ENCODE measurements at regions not wholly inside any gene's neighbourhood (a gene's known extent, or its start where the extent isn't known, plus 50 kb on each side); places are given as distances from the start of the nearest gene placed in this dataset.

DNA sequence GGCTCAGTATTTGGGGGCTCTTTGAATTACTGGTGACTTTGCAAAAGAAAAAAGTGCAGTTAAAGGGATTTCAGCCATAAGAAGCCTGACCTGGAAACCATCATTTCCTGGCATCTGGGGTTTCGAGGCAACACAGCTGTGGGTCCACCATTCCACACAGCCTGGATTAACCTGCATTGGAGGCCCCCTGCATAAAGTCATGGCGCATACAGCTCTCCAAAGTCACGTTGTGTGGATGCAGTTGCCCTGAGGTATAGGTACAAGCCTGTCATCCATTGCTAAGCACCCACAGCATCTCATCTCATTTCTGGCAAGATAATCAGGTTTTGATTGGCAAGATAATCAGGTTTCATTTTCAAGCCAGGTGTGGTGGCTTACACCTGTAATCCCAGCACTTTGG, 54.5 kb upstream of the TAGAP start:
- DNase-seq = no peak

- DNase-seq = no peak
Measured at GRCh38 chr6:159098636-159099106, 53.9 kb upstream of the TAGAP start.

DNA sequence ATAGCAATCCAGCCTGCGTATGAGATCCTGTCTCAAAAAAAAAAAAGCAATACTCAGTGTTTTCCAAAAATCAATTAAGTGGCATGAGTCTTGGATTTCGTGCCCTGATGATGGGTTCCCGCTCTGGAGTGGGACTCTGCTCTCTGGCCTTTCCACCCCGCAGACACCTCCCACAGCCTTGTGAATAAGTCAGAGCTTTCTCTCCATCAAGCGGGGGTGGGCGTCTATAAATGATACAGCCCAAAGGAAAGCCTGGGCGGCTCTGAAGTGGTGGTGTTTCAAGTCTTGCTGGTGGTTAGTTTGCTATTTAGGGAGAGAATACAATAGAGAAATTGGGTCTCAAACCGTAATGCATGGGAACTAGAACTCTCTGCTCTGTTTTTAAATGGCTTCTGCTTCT, 52.5 kb upstream of the TAGAP start:
- DNase-seq = no peak

- DNase-seq = no peak
Measured at GRCh38 chr6:159095616-159096015, 50.8 kb upstream of the TAGAP start.

DNA sequence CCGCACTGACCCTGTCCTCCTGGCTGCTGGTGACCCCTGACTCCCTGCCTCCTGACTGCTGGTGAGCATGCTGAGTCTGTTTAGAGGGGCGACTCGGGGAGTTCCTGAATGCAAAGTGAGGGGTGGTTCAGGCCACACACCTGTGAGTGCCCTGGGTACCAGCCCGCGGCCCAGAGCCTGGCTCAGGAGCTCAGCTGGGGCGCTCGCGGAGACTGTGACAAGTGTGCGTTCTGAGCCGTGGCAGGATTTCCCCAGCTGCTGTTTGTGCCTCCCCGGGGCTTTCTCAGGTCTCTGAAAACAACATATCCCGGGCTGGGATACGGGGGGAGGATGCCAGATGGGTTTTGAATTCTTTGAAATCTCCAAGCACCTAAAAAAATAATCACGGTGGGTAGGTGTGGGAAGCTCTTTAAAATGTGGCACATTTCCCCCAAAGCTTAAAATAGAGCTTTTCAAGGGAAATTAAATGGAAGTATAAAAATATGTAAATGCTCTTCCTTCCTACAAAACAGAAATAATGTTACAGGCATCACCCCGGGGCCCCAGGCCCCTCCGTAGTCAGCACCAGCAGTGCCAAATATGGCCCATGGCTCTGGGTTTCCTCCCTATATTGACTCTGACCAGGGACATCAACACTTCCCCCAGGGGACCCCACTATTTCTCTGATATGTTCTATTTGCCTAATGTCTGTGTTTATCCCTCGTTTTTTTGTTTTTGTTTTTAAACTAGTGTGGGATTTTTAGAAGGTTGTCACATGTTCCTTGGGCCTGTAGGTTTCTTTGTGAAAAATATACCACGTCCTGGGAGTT, 49.9 kb upstream of the TAGAP start:
- DNase-seq = no peak
